ENCODE measurements at regions not wholly inside any gene's neighbourhood (a gene's known extent, or its start where the extent isn't known, plus 50 kb on each side); places are given as distances from the start of the nearest gene placed in this dataset.
"Not testable (repeated sequence)": the region's sequence is repeated elsewhere in the genome, so short reads cannot be mapped to it uniquely, and the experiment has no call there.

GRCh38 chr3:162704238-162704637 is 1207.6 kb downstream of the OTOL1 start:
- no peak overlapping the region for H3K27ac Mint-ChIP-seq

DNA sequence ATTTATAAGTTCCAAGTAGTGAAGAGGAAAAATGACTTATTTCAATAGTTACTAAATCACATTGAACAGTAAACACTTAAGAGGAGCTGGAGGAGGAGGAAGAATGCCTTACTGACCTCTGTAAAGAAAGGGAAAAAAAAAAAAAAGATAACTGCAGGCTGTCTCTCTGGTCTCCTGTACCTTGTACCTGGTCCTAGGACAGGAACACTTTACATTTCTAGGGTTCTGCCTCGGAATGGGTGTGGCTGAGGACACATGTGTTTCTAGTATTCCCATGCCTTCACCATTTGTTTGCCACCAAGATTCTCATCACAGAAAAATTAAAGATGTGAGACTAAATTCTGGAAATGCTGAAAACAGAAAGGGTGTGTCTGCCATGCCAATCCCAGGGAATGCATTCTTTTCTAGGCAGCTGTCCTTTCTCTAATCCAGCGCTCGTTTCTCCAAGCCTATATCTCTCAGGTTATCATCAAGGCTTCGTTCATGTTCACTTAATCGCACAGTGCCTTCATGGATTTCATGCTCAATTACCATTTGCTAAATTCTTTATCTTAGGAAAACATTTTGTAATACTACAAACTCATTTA is 1208.3 kb downstream of the OTOL1 start:
- H3K9me3 Mint-ChIP-seq (ENCODE audit: low read depth): no peaks in the 10 kb centered on the region
- peaks cover 4% of the 10 kb centered on the region for H3K4me1 Mint-ChIP-seq (ENCODE audit: low read depth)
- no peak overlapping the region for H3K27ac Mint-ChIP-seq
- H3K27me3 Mint-ChIP-seq: no peaks in the 10 kb centered on the region
- no peak for DNase-seq (ENCODE audit: low spot score, unreplicated experiment)
- TF ChIP-seq CTCF (IDR thresholded peaks at IDR 0.05; ENCODE audit: unreplicated experiment): no peak
- no peak overlapping the region for H3K4me3 Mint-ChIP-seq (ENCODE audit: low read depth)
- no peaks in the 10 kb centered on the region for H3K36me3 Mint-ChIP-seq (ENCODE audit: insufficient read depth)

More at GRCh38 chr3:162704238-162704637, 1207.6 kb downstream of the OTOL1 start:
- DNase-seq (ENCODE audit: low spot score, unreplicated experiment): no peak
- peaks cover 4% of the 10 kb centered on the region for H3K4me1 Mint-ChIP-seq (ENCODE audit: low read depth)
- H3K36me3 Mint-ChIP-seq (ENCODE audit: insufficient read depth): no peaks in the 10 kb centered on the region
- no peak for TF ChIP-seq CTCF (IDR thresholded peaks at IDR 0.05; ENCODE audit: unreplicated experiment)
- no peak overlapping the region for H3K4me3 Mint-ChIP-seq (ENCODE audit: low read depth)
- no peaks in the 10 kb centered on the region for H3K27me3 Mint-ChIP-seq
- H3K9me3 Mint-ChIP-seq (ENCODE audit: low read depth): no peaks in the 10 kb centered on the region

GRCh38 chr3:162708394-162708793 is 1211.8 kb downstream of the OTOL1 start:
- not testable (repeated sequence) for H3K27ac Mint-ChIP-seq

DNA sequence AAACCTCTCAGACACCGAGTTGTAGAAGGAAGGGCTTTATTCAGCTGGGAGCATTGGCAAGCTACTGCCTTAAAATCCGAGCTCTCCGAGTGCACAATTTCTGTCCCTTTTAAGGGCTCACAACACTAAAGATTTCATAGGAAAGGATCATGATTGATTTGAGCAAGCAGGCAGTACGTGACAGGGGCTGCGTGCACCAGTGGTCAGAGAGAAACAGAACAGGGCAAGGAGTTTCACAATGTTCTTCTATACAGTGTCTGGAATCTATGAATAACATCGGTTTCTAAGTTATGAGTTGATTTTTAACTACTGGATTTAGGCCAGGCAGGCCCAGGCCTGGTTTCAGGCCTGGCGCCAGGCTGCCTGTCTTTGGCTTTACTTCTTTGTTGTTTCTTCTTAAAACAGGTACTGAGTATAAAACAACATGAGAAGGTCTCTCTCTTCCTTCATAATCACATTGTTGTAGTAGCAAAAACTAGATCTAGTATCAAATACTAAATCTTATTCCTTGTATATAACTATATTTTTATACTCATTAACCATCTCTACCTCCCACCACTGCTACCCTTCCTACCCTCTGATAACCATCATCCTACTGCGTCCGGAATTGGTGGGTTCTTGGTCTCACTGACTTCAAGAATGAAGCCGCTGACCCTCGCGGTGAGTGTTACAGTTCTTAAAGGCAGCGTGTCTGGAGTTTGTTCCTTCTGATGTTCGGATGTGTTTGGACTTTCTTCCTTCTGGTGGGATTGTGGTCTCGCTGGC is 1212.5 kb downstream of the OTOL1 start:
- H3K4me1 Mint-ChIP-seq (ENCODE audit: low read depth); H3K27me3 Mint-ChIP-seq; H3K36me3 Mint-ChIP-seq (ENCODE audit: insufficient read depth); DNase-seq (ENCODE audit: low spot score, unreplicated experiment); H3K4me3 Mint-ChIP-seq (ENCODE audit: low read depth); H3K27ac Mint-ChIP-seq; H3K9me3 Mint-ChIP-seq (ENCODE audit: low read depth): not testable (repeated sequence)

More at GRCh38 chr3:162708394-162708793, 1211.8 kb downstream of the OTOL1 start:
- H3K36me3 Mint-ChIP-seq (ENCODE audit: insufficient read depth); H3K4me1 Mint-ChIP-seq (ENCODE audit: low read depth); H3K4me3 Mint-ChIP-seq (ENCODE audit: low read depth); H3K9me3 Mint-ChIP-seq (ENCODE audit: low read depth); H3K27me3 Mint-ChIP-seq; DNase-seq (ENCODE audit: low spot score, unreplicated experiment): not testable (repeated sequence)

DNA sequence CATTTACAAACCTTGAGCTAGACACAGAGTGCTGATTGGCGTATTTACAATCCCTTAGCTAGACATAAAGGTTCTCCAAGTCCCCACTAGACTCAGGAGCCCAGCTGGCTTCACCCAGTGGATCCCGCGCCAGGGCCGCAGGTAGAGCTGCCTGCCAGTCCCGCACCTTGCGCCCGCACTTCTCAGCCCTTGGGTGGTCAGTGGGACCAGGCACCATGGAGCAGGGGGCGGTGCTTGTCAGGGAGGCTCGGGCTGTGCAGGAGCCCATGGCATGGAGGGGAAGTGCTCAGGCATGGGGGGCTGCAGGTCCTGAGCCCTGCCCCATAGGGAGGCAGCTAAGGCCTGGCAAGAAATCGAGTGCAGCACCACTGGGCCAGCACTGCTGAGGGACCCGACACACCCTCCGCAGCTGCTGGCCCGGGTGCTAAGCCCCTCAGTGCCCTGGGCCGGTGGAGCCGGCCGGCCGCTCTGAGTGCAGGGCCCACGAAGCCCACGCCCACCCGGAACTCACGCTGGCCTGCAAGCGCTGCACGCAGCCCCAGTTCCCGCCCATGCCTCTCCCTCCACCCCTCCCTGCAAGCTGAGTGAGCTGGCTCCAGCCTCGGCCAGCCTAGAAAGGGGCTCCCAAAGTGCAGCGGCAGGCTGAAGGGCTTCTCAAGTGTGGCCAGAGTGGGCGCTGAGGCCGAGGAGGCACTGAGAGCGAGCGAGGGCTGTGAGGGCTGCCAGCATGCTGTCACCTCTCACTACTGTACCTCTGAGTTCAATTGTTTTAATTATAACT is 1213.9 kb downstream of the OTOL1 start:
- H3K36me3 Mint-ChIP-seq (ENCODE audit: insufficient read depth): no peaks in the 10 kb centered on the region
- H3K4me3 Mint-ChIP-seq (ENCODE audit: low read depth): no peak overlapping the region
- no peak for TF ChIP-seq CTCF (IDR thresholded peaks at IDR 0.05; ENCODE audit: unreplicated experiment)

GRCh38 chr3:162717074-162717473 is 1220.5 kb downstream of the OTOL1 start:
- H3K9me3 Mint-ChIP-seq (ENCODE audit: low read depth); DNase-seq (ENCODE audit: low spot score, unreplicated experiment); H3K36me3 Mint-ChIP-seq (ENCODE audit: insufficient read depth); H3K4me1 Mint-ChIP-seq (ENCODE audit: low read depth); H3K4me3 Mint-ChIP-seq (ENCODE audit: low read depth); H3K27ac Mint-ChIP-seq; H3K27me3 Mint-ChIP-seq: not testable (repeated sequence)

More for the DNA sequence above, 1213.9 kb downstream of the OTOL1 start:
- no peaks in the 10 kb centered on the region for H3K4me1 Mint-ChIP-seq (ENCODE audit: low read depth)
- H3K27ac Mint-ChIP-seq: no peak overlapping the region
- H3K27me3 Mint-ChIP-seq: no peaks in the 10 kb centered on the region
- H3K9me3 Mint-ChIP-seq (ENCODE audit: low read depth): no peaks in the 10 kb centered on the region
- DNase-seq (ENCODE audit: low spot score, unreplicated experiment): no peak

All from progenitor cell of endocrine pancreas (in vitro differentiated cells).